SK-N-SH (cell line): ENCODE measurements at regions not wholly inside any gene's neighbourhood (a gene's known extent, or its start where the extent isn't known, plus 50 kb on each side); places are given as distances from the start of the nearest gene placed in this dataset.

Experiments
- CTCF ChIA-PET: fragments of 300-600, 350-600 bp; formaldehyde crosslinking; extraction: SDS; loops from one replicate; lab custom pipeline; 2021; lab: Yijun Ruan, JAX
- POLR2A ChIA-PET: fragments of 350-600 bp; sonication (Branson Sonifier 250); formaldehyde crosslinking; extraction: SDS; loops from one replicate; lab custom pipeline; 2020; ENCODE audit warnings: antibody characterized with exemption, inconsistent platforms; lab: Yijun Ruan, JAX
- DNase-seq: peaks from one replicate; pipeline ENCODE4 v3.0.0; 2012
- H2AFZ ChIP-seq: fragments of 200-600 bp; sonication (generic); 2 replicates; pipeline ENCODE4 v1.8.1; 2016; ENCODE audit warnings: antibody characterized with exemption, mild to moderate bottlenecking, low read depth
- H3F3A ChIP-seq: fragments of 200-600 bp; sonication (generic); replicated peaks from 2 replicates; pipeline ENCODE3; 2016; ENCODE audit warnings: antibody characterized with exemption, mild to moderate bottlenecking; ENCODE audit not compliant: insufficient read depth
- H3K27ac ChIP-seq, 2 experiments: fragments of 200-500 bp in 1 of 2; fragments of 200-600 bp in 1 of 2; sonication (Bioruptor generic) in 1 of 2; sonication (generic), shearing (Covaris generic) in 1 of 2; 2 replicates each; pipeline versions ENCODE4 v1.5.1 to v1.6.1; 2014 to 2016; ENCODE audit warnings: low read depth in 2 of 2, inconsistent platforms in 1 of 2, low read length in 1 of 2, mild to moderate bottlenecking in 1 of 2, mixed read lengths in 1 of 2
- H3K27me3 ChIP-seq: fragments of 200-600 bp; sonication (generic), shearing (Covaris generic); 2 replicates; pipeline ENCODE4 v1.6.1; 2016; ENCODE audit warnings: mixed run types; ENCODE audit not compliant: insufficient read depth
- H3K36me3 ChIP-seq, 2 experiments: fragments of 200-500 bp in 1 of 2; fragments of 200-600 bp in 1 of 2; sonication (Bioruptor generic) in 1 of 2; sonication (generic) in 1 of 2; replicated peaks in 1 of 2; 2 replicates each; pipeline versions ENCODE3 to v1.5.1; 2014 to 2016; ENCODE audit warnings: low read length in 1 of 2, mild to moderate bottlenecking in 1 of 2; ENCODE audit not compliant: insufficient read depth in 2 of 2, control insufficient read depth in 1 of 2
- H3K4me1 ChIP-seq, 2 experiments: fragments of 200-500 bp in 1 of 2; fragments of 200-600 bp in 1 of 2; sonication (Bioruptor generic) in 1 of 2; sonication (generic), shearing (Covaris generic) in 1 of 2; 2 replicates each; pipeline versions ENCODE4 v1.5.1 to v1.6.1; 2014 to 2016; ENCODE audit warnings: low read depth in 1 of 2, low read length in 1 of 2, mixed run types in 1 of 2; ENCODE audit not compliant: insufficient read depth in 2 of 2, control insufficient read depth in 1 of 2
- H3K4me2 ChIP-seq: fragments of 200-600 bp; sonication (generic), shearing (Covaris generic); 2 replicates; pipeline ENCODE4 v1.6.1; 2017; ENCODE audit warnings: mixed run types
- H3K4me3 ChIP-seq, 2 experiments: fragments of 200-500 bp in 1 of 2; fragments of 200-600 bp in 1 of 2; sonication (Bioruptor generic) in 1 of 2; sonication (generic), shearing (Covaris generic) in 1 of 2; 2 replicates each; pipeline versions ENCODE4 v1.5.1 to v1.8.1; 2014 to 2016; ENCODE audit warnings: low read depth in 2 of 2, inconsistent platforms in 1 of 2, low read length in 1 of 2, mild to moderate bottlenecking in 1 of 2, mixed read lengths in 1 of 2, moderate library complexity in 1 of 2
- H3K79me2 ChIP-seq: fragments of 200-600 bp; sonication (generic); 2 replicates; pipeline ENCODE4 v1.8.1; 2017; ENCODE audit warnings: mild to moderate bottlenecking; ENCODE audit not compliant: insufficient read depth
- H3K9ac ChIP-seq: fragments of 200-600 bp; sonication (generic); 2 replicates; pipeline ENCODE4 v1.6.1; 2017; ENCODE audit warnings: mixed run types
- H3K9me2 ChIP-seq: fragments of 200-600 bp; sonication (generic); 2 replicates; pipeline ENCODE4 v1.6.1; 2017; ENCODE audit warnings: mixed run types
- H3K9me3 ChIP-seq: fragments of 200-600 bp; sonication (generic); 2 replicates; pipeline ENCODE4 v1.6.1; 2017; ENCODE audit warnings: mixed run types, mild to moderate bottlenecking, moderate library complexity
- H4K20me1 ChIP-seq: fragments of 200-600 bp; sonication (generic); 2 replicates; pipeline ENCODE4 v1.6.1; 2017; ENCODE audit warnings: mild to moderate bottlenecking, mixed run types; ENCODE audit not compliant: insufficient read depth
- ELF1 ChIP-seq: IDR thresholded peaks from 2 replicates; pipeline ENCODE4 v1.4.0; 2012
- EZH2phosphoT487 ChIP-seq: fragments of 200-600 bp; sonication (generic); IDR thresholded peaks from 2 replicates; pipeline ENCODE4 v1.6.1; 2017; ENCODE audit warnings: low read depth, mixed run types, mild to moderate bottlenecking, antibody characterized with exemption, moderate library complexity, borderline replicate concordance
- FOSL2 ChIP-seq: IDR thresholded peaks from 2 replicates; pipeline ENCODE4 v1.4.0; 2012; ENCODE audit warnings: low read depth, mild to moderate bottlenecking, moderate library complexity, borderline replicate concordance
- FOXJ3 ChIP-seq: sonication (generic); formaldehyde crosslinking; IDR thresholded peaks from 2 replicates; pipeline ENCODE4 v1.5.1; 2020; ENCODE audit warnings: mild to moderate bottlenecking, missing genetic modification reagents
- FOXM1 ChIP-seq: IDR thresholded peaks from 2 replicates; pipeline ENCODE4 v1.4.0; 2012; ENCODE audit warnings: low read depth, mild to moderate bottlenecking
- GATA2 ChIP-seq: sonication (generic); formaldehyde crosslinking; IDR thresholded peaks from 2 replicates; pipeline ENCODE4 v1.5.0; 2020; ENCODE audit warnings: mild to moderate bottlenecking, missing genetic modification reagents
- JUND ChIP-seq: IDR thresholded peaks from 2 replicates; pipeline ENCODE4 v1.4.0; 2012
- MEF2A ChIP-seq: IDR thresholded peaks from 2 replicates; pipeline ENCODE4 v1.4.0; 2012; ENCODE audit warnings: low read depth, borderline replicate concordance
- NFIC ChIP-seq: IDR thresholded peaks from 2 replicates; pipeline ENCODE4 v1.4.0; 2012; ENCODE audit warnings: borderline replicate concordance
- POLR2AphosphoS5 ChIP-seq: IDR thresholded peaks from 2 replicates; pipeline ENCODE4 v1.6.1; 2012; ENCODE audit warnings: low read depth, low read length
- RCOR1 ChIP-seq: fragments of 150-350 bp; IDR thresholded peaks from 2 replicates; pipeline ENCODE4 v1.6.1; 2017; ENCODE audit warnings: antibody characterized with exemption, low read length
- SIN3A ChIP-seq: IDR thresholded peaks from 2 replicates; pipeline ENCODE4 v1.6.1; 2012; ENCODE audit warnings: low read depth, mild to moderate bottlenecking, low read length, moderate library complexity, borderline replicate concordance
- TEAD4 ChIP-seq: IDR thresholded peaks from 2 replicates; pipeline ENCODE4 v1.4.0; 2012; ENCODE audit warnings: mild to moderate bottlenecking, borderline replicate concordance; ENCODE audit not compliant: insufficient read depth
- USF1 ChIP-seq: IDR thresholded peaks from 2 replicates; pipeline ENCODE4 v1.4.0; 2012; ENCODE audit warnings: low read depth, borderline replicate concordance
- WGBS: methylation state at CpG from one replicate; pipeline ENCODE4 v1.1.6; 2017; ENCODE audit warnings: low lambda C conversion rate; 5-methylcytosine and 5-hydroxymethylcytosine counted together
- TF ChIP-seq, protein P1 (sequence below): IDR thresholded peaks from 2 replicates; pipeline ENCODE4 v1.4.0; 2012; ENCODE audit warnings: low read depth
- TF ChIP-seq, protein P2 (sequence below): IDR thresholded peaks from 2 replicates; pipeline ENCODE4 v1.4.0; 2012; ENCODE audit warnings: low read depth, borderline replicate concordance
- TF ChIP-seq, protein P3 (sequence below): fragments of 200-600 bp; sonication (generic); IDR thresholded peaks from 2 replicates; pipeline ENCODE4 v1.6.1; 2017; ENCODE audit warnings: antibody characterized with exemption, mild to moderate bottlenecking, moderate library complexity

GRCh38 chr13:79716191-79716590 is 235.2 kb downstream of the NDFIP2 start:
- POLR2A ChIA-PET: no interaction called here
- no peaks in the 10 kb centered on the region for H3K36me3 ChIP-seq
- H2AFZ ChIP-seq: no peak overlapping the region
- no peaks in the 10 kb centered on the region for H3F3A ChIP-seq
- TF ChIP-seq NFIC (no peak), SIN3A (no peak), RCOR1 (no peak), GATA2 (CRISPR knock-in tag) (no peak), FOXM1 (no peak), EZH2phosphoT487 (no peak), MEF2A (no peak), POLR2AphosphoS5 (no peak)
- TF ChIP-seq, protein P1, sequence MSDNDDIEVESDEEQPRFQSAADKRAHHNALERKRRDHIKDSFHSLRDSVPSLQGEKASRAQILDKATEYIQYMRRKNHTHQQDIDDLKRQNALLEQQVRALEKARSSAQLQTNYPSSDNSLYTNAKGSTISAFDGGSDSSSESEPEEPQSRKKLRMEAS: no peak
- TF ChIP-seq, protein P2, sequence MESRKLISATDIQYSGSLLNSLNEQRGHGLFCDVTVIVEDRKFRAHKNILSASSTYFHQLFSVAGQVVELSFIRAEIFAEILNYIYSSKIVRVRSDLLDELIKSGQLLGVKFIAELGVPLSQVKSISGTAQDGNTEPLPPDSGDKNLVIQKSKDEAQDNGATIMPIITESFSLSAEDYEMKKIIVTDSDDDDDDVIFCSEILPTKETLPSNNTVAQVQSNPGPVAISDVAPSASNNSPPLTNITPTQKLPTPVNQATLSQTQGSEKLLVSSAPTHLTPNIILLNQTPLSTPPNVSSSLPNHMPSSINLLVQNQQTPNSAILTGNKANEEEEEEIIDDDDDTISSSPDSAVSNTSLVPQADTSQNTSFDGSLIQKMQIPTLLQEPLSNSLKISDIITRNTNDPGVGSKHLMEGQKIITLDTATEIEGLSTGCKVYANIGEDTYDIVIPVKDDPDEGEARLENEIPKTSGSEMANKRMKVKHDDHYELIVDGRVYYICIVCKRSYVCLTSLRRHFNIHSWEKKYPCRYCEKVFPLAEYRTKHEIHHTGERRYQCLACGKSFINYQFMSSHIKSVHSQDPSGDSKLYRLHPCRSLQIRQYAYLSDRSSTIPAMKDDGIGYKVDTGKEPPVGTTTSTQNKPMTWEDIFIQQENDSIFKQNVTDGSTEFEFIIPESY: no peak
- TF ChIP-seq, all 33 proteins: peak for 0
- Histone ChIP-seq H3K9me2 (no peaks in the 10 kb centered on the region), H3K27ac (no peak overlapping the region), H3K9me3 (no peaks in the 10 kb centered on the region), H3K27me3 (no peaks in the 10 kb centered on the region), H3K4me3 (no peak overlapping the region), H3K4me2 (no peak overlapping the region), H3K9ac (no peak overlapping the region), H4K20me1 (no peaks in the 10 kb centered on the region), H3K79me2 (no peaks in the 10 kb centered on the region), H3K4me1 (no peaks in the 10 kb centered on the region; a peak in 1 of 4 replicates)
- CTCF ChIA-PET: no interaction called here
- WGBS: 81% methylated on average over 3 of the region's 3 CpGs
- DNase-seq: no peak

DNA sequence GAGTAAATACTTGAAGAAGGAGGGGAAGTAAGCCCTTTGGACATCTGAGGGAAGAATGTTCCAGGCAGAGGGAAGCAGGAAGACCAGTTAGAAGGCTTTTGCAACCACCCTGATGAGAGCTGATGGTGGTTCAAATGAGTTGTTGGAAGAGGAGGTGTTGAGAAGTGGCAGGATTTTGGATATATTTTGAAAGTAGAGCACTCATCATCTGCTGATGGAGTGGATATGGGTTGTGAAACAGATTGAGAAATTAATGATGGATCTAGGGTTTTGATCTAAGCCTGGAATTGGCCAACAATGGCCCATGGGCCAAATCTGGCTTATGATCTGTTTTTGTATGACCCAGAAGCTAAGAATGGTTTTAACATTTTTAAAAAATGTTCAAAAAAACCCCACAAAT is 230.7 kb downstream of the NDFIP2 start:
- Histone ChIP-seq H3F3A (no peaks in the 10 kb centered on the region), H4K20me1 (no peaks in the 10 kb centered on the region), H3K4me1 (peaks cover 7% of the 10 kb centered on the region in 2 experiments; a peak in 2 of 4 replicates), H3K4me2 (no peak overlapping the region), H3K9ac (no peak overlapping the region), H3K27ac (peak overlapping the region in 1 of 2 experiments; percentile 22; a peak in 1 of 4 replicates), H3K4me3 (no peak overlapping the region), H3K36me3 (no peaks in the 10 kb centered on the region), H3K27me3 (no peaks in the 10 kb centered on the region), H3K9me3 (no peaks in the 10 kb centered on the region; the same call in 1 of the 2 replicates), H3K9me2 (no peaks in the 10 kb centered on the region), H3K79me2 (no peaks in the 10 kb centered on the region), H2AFZ (no peak overlapping the region)
- CTCF ChIA-PET: interaction anchor here (1.7 kb wide), 1 partner anchor 12 kb away, joined by 8 read pairs; no protein-coding TSS in a partner anchor
- no peak for DNase-seq
- TF ChIP-seq, protein P2: no peak
- no peak for TF ChIP-seq USF1
- TF ChIP-seq FOXM1: no peak
- TF ChIP-seq, protein P3, sequence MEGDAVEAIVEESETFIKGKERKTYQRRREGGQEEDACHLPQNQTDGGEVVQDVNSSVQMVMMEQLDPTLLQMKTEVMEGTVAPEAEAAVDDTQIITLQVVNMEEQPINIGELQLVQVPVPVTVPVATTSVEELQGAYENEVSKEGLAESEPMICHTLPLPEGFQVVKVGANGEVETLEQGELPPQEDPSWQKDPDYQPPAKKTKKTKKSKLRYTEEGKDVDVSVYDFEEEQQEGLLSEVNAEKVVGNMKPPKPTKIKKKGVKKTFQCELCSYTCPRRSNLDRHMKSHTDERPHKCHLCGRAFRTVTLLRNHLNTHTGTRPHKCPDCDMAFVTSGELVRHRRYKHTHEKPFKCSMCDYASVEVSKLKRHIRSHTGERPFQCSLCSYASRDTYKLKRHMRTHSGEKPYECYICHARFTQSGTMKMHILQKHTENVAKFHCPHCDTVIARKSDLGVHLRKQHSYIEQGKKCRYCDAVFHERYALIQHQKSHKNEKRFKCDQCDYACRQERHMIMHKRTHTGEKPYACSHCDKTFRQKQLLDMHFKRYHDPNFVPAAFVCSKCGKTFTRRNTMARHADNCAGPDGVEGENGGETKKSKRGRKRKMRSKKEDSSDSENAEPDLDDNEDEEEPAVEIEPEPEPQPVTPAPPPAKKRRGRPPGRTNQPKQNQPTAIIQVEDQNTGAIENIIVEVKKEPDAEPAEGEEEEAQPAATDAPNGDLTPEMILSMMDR: no peak
- no peak for TF ChIP-seq ELF1
- TF ChIP-seq FOXJ3 (CRISPR knock-in tag): no peak
- no peak for TF ChIP-seq TEAD4
- no peak for TF ChIP-seq FOSL2
- no peak for TF ChIP-seq NFIC
- no peak for TF ChIP-seq JUND
- POLR2A ChIA-PET: no interaction called here
